GM23338 (cell line): ENCODE measurements at regions not wholly inside any gene's neighbourhood (a gene's known extent, or its start where the extent isn't known, plus 50 kb on each side); places are given as distances from the start of the nearest gene placed in this dataset.

Source experiments
- ATAC-seq: fragments of 200-7000 bp; cut with Tn5 transposase; 3 replicates; pipeline ENCODE4 v1.9.1; 2020
- DNase-seq: peaks from one replicate; pipeline ENCODE4 v3.0.0-alpha.2; 2015; ENCODE audit warnings: low spot score
- H2AFZ ChIP-seq: fragments of 200-600 bp; sonication (generic); 2 replicates; pipeline ENCODE4 v1.8.0; 2016; ENCODE audit warnings: antibody characterized with exemption, mild to moderate bottlenecking, moderate library complexity
- H3F3A ChIP-seq: fragments of 200-600 bp; sonication (generic); replicated peaks from 2 replicates; pipeline ENCODE4 v1.8.0; 2017; ENCODE audit warnings: antibody characterized with exemption, mixed run types, low read depth
- H3K27ac ChIP-seq: fragments of 200-600 bp; sonication (generic); 2 replicates; pipeline ENCODE4 v1.6.1; 2016; ENCODE audit warnings: low read depth
- H3K27me3 ChIP-seq: fragments of 200-600 bp; sonication (generic); 2 replicates; pipeline ENCODE4 v1.8.0; 2016; ENCODE audit warnings: mild to moderate bottlenecking, mixed run types, moderate library complexity; ENCODE audit not compliant: insufficient read depth
- H3K36me3 ChIP-seq: fragments of 200-600 bp; sonication (generic); 2 replicates; pipeline ENCODE4 v1.8.0; 2016; ENCODE audit warnings: mild to moderate bottlenecking; ENCODE audit not compliant: insufficient read depth
- H3K4me1 ChIP-seq: fragments of 200-600 bp; sonication (generic); 2 replicates; pipeline ENCODE4 v1.8.0; 2016; ENCODE audit warnings: mild to moderate bottlenecking, moderate library complexity; ENCODE audit not compliant: insufficient read depth
- H3K4me2 ChIP-seq: fragments of 200-600 bp; sonication (generic); 2 replicates; pipeline ENCODE4 v1.7.1; 2017; ENCODE audit warnings: mixed run types
- H3K4me3 ChIP-seq: fragments of 200-600 bp; sonication (generic); 2 replicates; pipeline ENCODE4 v1.6.1; 2016; ENCODE audit warnings: mixed run types
- H3K79me2 ChIP-seq: fragments of 200-600 bp; sonication (generic); replicated peaks from 2 replicates; pipeline ENCODE4 v1.8.0; 2017; ENCODE audit warnings: mild to moderate bottlenecking; ENCODE audit not compliant: insufficient read depth
- H3K9me2 ChIP-seq: fragments of 200-600 bp; sonication (generic); 2 replicates; pipeline ENCODE4 v1.8.0; 2017; ENCODE audit not compliant: insufficient read depth
- H4K20me1 ChIP-seq: fragments of 200-600 bp; sonication (generic); replicated peaks from 2 replicates; pipeline ENCODE4 v1.8.0; 2017; ENCODE audit warnings: mild to moderate bottlenecking; ENCODE audit not compliant: insufficient read depth
- H3K27ac Mint-ChIP-seq: 2 replicates; pipeline ENCODE4 v1.8.0; 2020; ENCODE audit warnings: inconsistent platforms, mild to moderate bottlenecking, moderate library complexity, mixed read lengths
- H3K27me3 Mint-ChIP-seq: 3 replicates; pipeline ENCODE4 v1.8.0; 2022; ENCODE audit warnings: low read depth, mild to moderate bottlenecking, moderate library complexity, mixed read lengths, inconsistent platforms; ENCODE audit not compliant: insufficient read depth, poor library complexity
- H3K36me3 Mint-ChIP-seq: 3 replicates; pipeline ENCODE4 v1.8.0; 2021; ENCODE audit warnings: low read depth, mild to moderate bottlenecking, inconsistent platforms, moderate library complexity, mixed read lengths
- H3K4me1 Mint-ChIP-seq: 3 replicates; pipeline ENCODE4 v1.8.0; 2020; ENCODE audit warnings: mild to moderate bottlenecking, inconsistent platforms, mixed read lengths
- H3K4me3 Mint-ChIP-seq: 3 replicates; pipeline ENCODE4 v1.8.0; 2021; ENCODE audit warnings: moderate library complexity, mild to moderate bottlenecking, inconsistent platforms, mixed read lengths
- H3K9me3 Mint-ChIP-seq: 3 replicates; pipeline ENCODE4 v1.8.0; 2020; ENCODE audit warnings: moderate library complexity, mild to moderate bottlenecking, inconsistent platforms, mixed read lengths
- CREB1 ChIP-seq: fragments of 250-450 bp; sonication (Bioruptor Pico); IDR thresholded peaks from 2 replicates; pipeline ENCODE4 v1.5.0; 2020; ENCODE audit warnings: low read depth, mild to moderate bottlenecking, moderate library complexity
- CTCF ChIP-seq, 2 experiments: fragments of 200-600 bp in 1 of 2; sonication (generic) in 1 of 2; conservative IDR thresholded peaks; 2 replicates each; pipeline versions ENCODE4 v1.5.1 to v1.6.1; 2016 to 2017; ENCODE audit warnings: antibody characterized with exemption in 2 of 2, low read depth in 2 of 2, mild to moderate bottlenecking in 2 of 2, moderate library complexity in 1 of 2
- ETS1 ChIP-seq: IDR thresholded peaks from 2 replicates; pipeline ENCODE4 v1.6.1; 2016; ENCODE audit warnings: antibody characterized with exemption
- EZH2 ChIP-seq: fragments of 200-600 bp; sonication (generic); IDR thresholded peaks from one replicate; pipeline ENCODE4 v1.8.0; 2017; ENCODE audit warnings: antibody characterized with exemption, mild to moderate bottlenecking, low read depth; ENCODE audit not compliant: unreplicated experiment
- EZH2phosphoT487 ChIP-seq: fragments of 200-600 bp; sonication (generic); IDR thresholded peaks from one replicate; pipeline ENCODE4 v1.8.1; 2018; ENCODE audit warnings: antibody characterized with exemption; ENCODE audit not compliant: unreplicated experiment
- JUNB ChIP-seq: IDR thresholded peaks from one replicate; pipeline ENCODE4 v1.6.1; 2016; ENCODE audit warnings: antibody characterized with exemption; ENCODE audit not compliant: unreplicated experiment
- NANOG ChIP-seq: IDR thresholded peaks from 2 replicates; pipeline ENCODE4 v1.6.1; 2016; ENCODE audit warnings: antibody characterized with exemption, borderline replicate concordance
- POLR2AphosphoS5 ChIP-seq: IDR thresholded peaks from 2 replicates; pipeline ENCODE4 v1.6.1; 2016; ENCODE audit warnings: antibody characterized with exemption, low read depth
- STAT1 ChIP-seq: IDR thresholded peaks from one replicate; pipeline ENCODE4 v1.6.1; 2016; ENCODE audit warnings: antibody characterized with exemption; ENCODE audit not compliant: unreplicated experiment
- ZNF114 ChIP-seq: fragments of 250-450 bp; sonication (Bioruptor Pico); IDR thresholded peaks from 2 replicates; pipeline ENCODE4 v1.5.0; 2020; ENCODE audit warnings: mild to moderate bottlenecking, moderate library complexity
- ZNF331 ChIP-seq: fragments of 250-450 bp; sonication (Bioruptor Pico); IDR thresholded peaks from 2 replicates; pipeline ENCODE4 v1.5.0; 2020; ENCODE audit warnings: low read depth, mild to moderate bottlenecking, moderate library complexity
- ZNF462 ChIP-seq: fragments of 250-450 bp; sonication (Bioruptor Pico); IDR thresholded peaks from 2 replicates; pipeline ENCODE4 v1.5.0; 2020; ENCODE audit warnings: mild to moderate bottlenecking, moderate library complexity

GRCh38 chr1:68378296-68379084, 71.3 kb downstream of the RPE65 start:
- no peaks in the 10 kb centered on the region for H3K36me3 Mint-ChIP-seq
- Histone ChIP-seq H3K36me3 (no peaks in the 10 kb centered on the region), H4K20me1 (no peaks in the 10 kb centered on the region), H3K4me3 (no peak overlapping the region), H3K4me2 (no peak overlapping the region), H3K4me1 (no peaks in the 10 kb centered on the region), H3K79me2 (no peaks in the 10 kb centered on the region), H3F3A (no peaks in the 10 kb centered on the region), H3K27me3 (no peaks in the 10 kb centered on the region), H3K9me2 (no peaks in the 10 kb centered on the region), H2AFZ (no peak overlapping the region), H3K27ac (no peak overlapping the region)
- ATAC-seq (no peak), DNase-seq (no peak)
- TF ChIP-seq ETS1 (no peak), ZNF331 (no peak), ZNF462 (CRISPR knock-in tag) (no peak), STAT1 (no peak), JUNB (no peak), NANOG (no peak), EZH2 (no peak), CREB1 (no peak), CTCF (conservative IDR thresholded peaks at IDR 0.05; ENCODE audit: low read depth in 2 of 2) (no peak), POLR2AphosphoS5 (no peak), EZH2phosphoT487 (no peak), ZNF114 (no peak)
- H3K27ac Mint-ChIP-seq: no peak overlapping the region
- no peaks in the 10 kb centered on the region for H3K9me3 Mint-ChIP-seq
- H3K4me3 Mint-ChIP-seq: no peak overlapping the region
- H3K27me3 Mint-ChIP-seq: peaks cover 3% of the 10 kb centered on the region
- 0 out of 3 replicates have a peak, but pooled peaks cover 3% of the 10 kb centered on the region for H3K4me1 Mint-ChIP-seq
